Activated CD8-positive, alpha-beta T cell treated with anti-CD3 and anti-CD28 coated beads, Interleukin-2, amount 10 ng/mL, durations not matched to agents 7 days and 5 days (primary cell): ENCODE measurements at regions not wholly inside any gene's neighbourhood (a gene's known extent, or its start where the extent isn't known, plus 50 kb on each side); places are given as distances from the start of the nearest gene placed in this dataset.

Source experiments
- ATAC-seq: fragments of 150-1000 bp; cut with Tn5 transposase; one replicate; pipeline ENCODE4 v1.10.0; 2021; ENCODE audit warnings: moderate library complexity
- CTCF ChIA-PET: fragments of 350-600 bp; sonication (Branson Sonifier 250); formaldehyde crosslinking; loops from one replicate; lab custom pipeline; 2021; ENCODE audit warnings: antibody characterized with exemption; lab: Charles Lee
- POLR2A ChIA-PET: fragments of 350-600 bp; sonication (Branson Sonifier 250); formaldehyde crosslinking; loops from one replicate; lab custom pipeline; 2021; ENCODE audit warnings: antibody characterized with exemption; lab: Charles Lee
- DNase-seq: peaks from one replicate; pipeline ENCODE4 v3.0.0-alpha.2; 2020
- H3K27ac Mint-ChIP-seq: one replicate; pipeline ENCODE4 v1.8.0; 2021; ENCODE audit warnings: mild to moderate bottlenecking, mixed read lengths
- H3K27me3 Mint-ChIP-seq: one replicate; pipeline ENCODE4 v1.8.0; 2021; ENCODE audit warnings: low read depth, mixed read lengths
- H3K36me3 Mint-ChIP-seq: one replicate; pipeline ENCODE4 v1.8.0; 2021; ENCODE audit warnings: low read depth, mixed read lengths
- H3K4me1 Mint-ChIP-seq: one replicate; pipeline ENCODE4 v1.8.0; 2021; ENCODE audit warnings: low read depth, mixed read lengths
- H3K4me3 Mint-ChIP-seq: one replicate; pipeline ENCODE4 v1.8.0; 2021; ENCODE audit warnings: mild to moderate bottlenecking, mixed read lengths
- H3K9me3 Mint-ChIP-seq: one replicate; pipeline ENCODE4 v1.8.0; 2022; ENCODE audit warnings: mixed read lengths; ENCODE audit not compliant: insufficient read depth

DNA sequence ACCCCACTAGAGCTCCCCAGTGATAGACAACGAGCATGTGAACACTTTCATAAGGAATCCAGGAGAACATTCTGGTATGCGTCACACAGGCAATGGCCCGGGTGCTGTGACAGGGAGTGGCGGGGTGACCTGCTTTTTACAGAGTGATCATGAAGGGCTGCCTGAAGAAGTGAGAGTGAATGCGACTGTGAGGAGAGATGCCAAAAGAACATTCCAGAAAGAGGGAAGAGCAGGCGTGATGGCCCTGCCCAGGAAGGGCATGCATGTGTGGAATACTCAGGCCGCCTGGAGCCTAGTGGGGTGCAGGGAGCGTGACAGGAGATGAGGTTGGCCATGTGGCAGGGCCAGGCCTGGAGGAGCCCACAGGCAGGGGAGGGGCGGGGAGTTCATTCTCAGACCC, 53.8 kb downstream of the FZD10 start:
- Mint-ChIP-seq H3K9me3 (peaks cover 10% of the 10 kb centered on the region), H3K27me3 (peaks cover 2% of the 10 kb centered on the region), H3K27ac (no peak overlapping the region), H3K4me1 (no peaks in the 10 kb centered on the region), H3K36me3 (no peaks in the 10 kb centered on the region), H3K4me3 (no peak overlapping the region)
- ChIA-PET POLR2A (no interaction called here), CTCF (no interaction called here)
- DNase-seq (no peak), ATAC-seq (no peak)

DNA sequence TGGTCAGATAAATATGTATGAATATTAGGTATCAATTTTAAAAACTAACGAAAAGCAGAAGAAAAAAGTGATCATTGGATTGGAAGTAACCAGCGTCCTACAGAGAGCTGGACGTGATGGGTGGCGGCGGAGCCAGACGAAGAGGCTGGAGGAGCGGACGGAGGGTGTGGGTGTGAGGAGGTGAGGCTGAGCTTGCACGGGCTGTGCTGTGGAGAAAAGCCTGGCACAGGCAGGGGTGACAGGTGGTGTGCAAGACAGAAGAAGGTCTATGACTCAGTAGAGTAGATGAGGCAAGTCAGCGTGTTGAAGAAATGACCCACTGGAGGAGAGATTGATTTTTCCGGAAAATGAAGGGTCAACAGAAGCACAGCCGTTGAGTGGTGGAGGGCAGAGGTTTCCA, 56.4 kb downstream of the FZD10 start:
- H3K4me3 Mint-ChIP-seq: no peak overlapping the region
- ATAC-seq (no peak), DNase-seq (no peak)
- no peaks in the 10 kb centered on the region for H3K36me3 Mint-ChIP-seq
- no peak overlapping the region for H3K27ac Mint-ChIP-seq
- H3K27me3 Mint-ChIP-seq: peaks cover 2% of the 10 kb centered on the region
- ChIA-PET POLR2A (no interaction called here), CTCF (no interaction called here)
- H3K9me3 Mint-ChIP-seq: peaks cover 10% of the 10 kb centered on the region
- no peaks in the 10 kb centered on the region for H3K4me1 Mint-ChIP-seq

DNA sequence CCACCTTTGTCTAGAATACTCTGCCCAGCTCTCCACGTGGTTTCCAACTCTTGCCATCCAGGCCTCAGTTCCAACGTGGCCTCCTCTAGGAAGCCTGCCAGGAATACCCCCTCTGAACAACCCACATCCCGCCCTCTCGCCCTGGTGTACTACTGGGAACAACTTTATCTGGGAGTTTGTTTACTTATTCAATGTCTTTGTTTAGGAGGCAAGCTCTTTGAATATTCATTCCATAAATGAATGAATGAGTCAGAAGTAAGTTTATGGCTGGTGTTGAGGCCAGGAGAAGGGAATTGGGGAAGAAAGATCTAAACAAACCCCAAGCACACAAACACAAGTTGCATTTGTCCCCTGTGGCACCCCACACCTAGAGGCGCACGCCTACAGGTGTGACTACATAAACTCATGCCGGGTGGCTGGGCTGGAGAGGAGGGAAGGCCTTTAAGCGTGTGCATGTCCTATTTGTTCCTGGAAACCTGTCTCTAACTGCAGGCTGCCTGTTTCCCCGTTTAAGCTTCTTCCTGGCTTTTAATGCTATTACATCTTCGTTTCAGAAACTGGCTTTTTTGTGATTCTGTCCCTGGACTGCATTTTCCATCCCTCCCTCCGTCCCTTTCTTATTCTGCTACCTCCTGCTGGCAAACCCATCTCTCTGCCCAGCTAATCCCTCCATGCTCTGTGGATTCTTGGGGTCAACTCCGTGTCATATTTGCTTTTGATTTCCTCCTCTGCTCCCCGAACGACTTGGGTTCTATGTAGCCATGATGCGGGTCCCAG, 57.9 kb downstream of the FZD10 start:
- Mint-ChIP-seq H3K27ac (no peak overlapping the region), H3K9me3 (peaks cover 10% of the 10 kb centered on the region), H3K36me3 (no peaks in the 10 kb centered on the region), H3K4me3 (no peak overlapping the region), H3K4me1 (no peaks in the 10 kb centered on the region), H3K27me3 (peaks cover 2% of the 10 kb centered on the region)
- no peak for DNase-seq
- ChIA-PET CTCF (no interaction called here), POLR2A (no interaction called here)
- no peak for ATAC-seq

DNA sequence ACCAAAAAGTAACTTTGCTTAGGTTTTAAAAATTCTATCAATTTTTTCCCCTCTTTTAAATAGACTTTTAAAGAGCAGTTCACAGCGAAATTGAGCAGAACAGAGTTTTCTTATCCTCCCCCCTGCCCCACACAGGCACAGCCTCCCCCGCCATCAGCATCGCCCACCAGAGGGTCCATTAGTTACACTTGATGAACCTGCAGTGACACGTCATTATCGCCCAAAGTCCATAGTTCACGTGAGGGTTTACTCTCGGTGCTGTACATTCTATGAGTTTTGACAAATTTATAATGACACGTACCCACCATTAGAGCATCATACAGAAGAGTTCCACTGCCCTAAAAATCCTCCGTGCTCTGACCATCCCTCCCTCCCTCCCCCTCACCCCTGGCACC, 58.4 kb downstream of the FZD10 start:
- Mint-ChIP-seq H3K4me1 (no peaks in the 10 kb centered on the region), H3K9me3 (peaks cover 9% of the 10 kb centered on the region), H3K27me3 (peaks cover 2% of the 10 kb centered on the region), H3K4me3 (no peak overlapping the region), H3K27ac (no peak overlapping the region), H3K36me3 (no peaks in the 10 kb centered on the region)
- DNase-seq (no peak), ATAC-seq (no peak)
- ChIA-PET POLR2A (no interaction called here), CTCF (no interaction called here)

DNA sequence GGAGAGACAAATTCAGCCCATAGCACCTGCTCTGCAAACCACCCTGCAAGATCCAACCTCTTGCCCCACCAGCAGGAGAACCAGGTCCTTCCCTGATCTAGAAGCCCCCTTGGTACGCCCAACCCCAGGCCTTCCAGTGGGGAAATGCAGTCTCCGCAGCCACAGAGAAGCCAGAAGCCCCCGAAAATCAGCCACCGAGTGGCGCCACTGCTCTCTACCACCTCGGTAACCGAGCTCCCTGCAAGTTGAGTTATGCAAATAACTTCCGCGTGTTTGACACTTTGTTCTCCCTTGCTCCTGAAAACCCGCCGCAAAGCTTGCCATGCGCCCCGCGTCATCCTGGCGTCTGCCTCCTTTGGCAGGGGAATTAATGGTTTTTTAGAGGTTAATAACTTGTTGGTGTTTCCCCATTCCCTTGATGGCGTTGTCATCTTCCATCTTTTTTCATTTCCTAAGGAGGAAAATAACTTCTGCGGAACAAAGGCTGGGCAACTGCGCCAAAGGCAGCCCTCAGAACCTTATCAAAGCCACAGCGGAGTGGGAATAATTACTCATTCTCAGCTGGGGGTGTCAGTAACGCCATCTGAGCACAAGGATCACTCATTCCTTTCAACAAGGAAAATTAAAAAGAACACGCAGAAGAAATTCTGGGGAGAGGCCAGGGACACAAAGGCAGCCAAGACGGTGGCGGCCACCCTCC, 60.4 kb downstream of the FZD10 start:
- H3K27me3 Mint-ChIP-seq: peaks cover 2% of the 10 kb centered on the region
- no peaks in the 10 kb centered on the region for H3K4me1 Mint-ChIP-seq
- DNase-seq (no peak), ATAC-seq (no peak)
- POLR2A ChIA-PET: no interaction called here
- CTCF ChIA-PET: no interaction called here
- H3K9me3 Mint-ChIP-seq: peaks cover 4% of the 10 kb centered on the region
- no peak overlapping the region for H3K4me3 Mint-ChIP-seq
- H3K36me3 Mint-ChIP-seq: no peaks in the 10 kb centered on the region
- no peak overlapping the region for H3K27ac Mint-ChIP-seq

DNA sequence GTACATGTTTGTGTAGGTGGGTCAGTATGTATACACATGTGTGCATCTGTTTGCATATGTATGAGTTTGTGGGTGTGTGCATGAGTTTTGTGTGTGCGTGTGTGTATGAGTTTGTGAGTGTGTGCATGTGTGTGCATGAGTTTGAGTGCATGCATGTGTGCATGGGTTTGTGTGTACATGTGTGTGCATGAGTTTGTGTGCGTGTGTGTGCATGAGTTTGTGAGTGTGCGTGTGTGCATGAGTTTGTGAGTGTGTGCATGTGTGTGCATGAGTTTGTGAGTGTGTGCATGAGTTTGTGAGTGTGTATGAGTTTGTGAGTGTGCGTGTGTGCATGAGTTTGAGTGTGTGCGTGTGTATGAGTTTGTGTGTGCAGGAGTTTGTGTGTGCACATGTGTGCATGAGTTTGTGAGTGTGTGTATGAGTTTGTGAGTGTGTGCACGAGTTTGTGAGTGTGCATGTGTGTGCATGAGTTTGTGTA, 61.5 kb downstream of the FZD10 start:
- H3K9me3 Mint-ChIP-seq: peaks cover 4% of the 10 kb centered on the region
- ATAC-seq (no peak), DNase-seq (no peak)
- CTCF ChIA-PET: no interaction called here
- no peak overlapping the region for H3K4me3 Mint-ChIP-seq
- H3K4me1 Mint-ChIP-seq: no peaks in the 10 kb centered on the region
- POLR2A ChIA-PET: no interaction called here
- H3K27me3 Mint-ChIP-seq: peaks cover 2% of the 10 kb centered on the region
- H3K36me3 Mint-ChIP-seq: no peaks in the 10 kb centered on the region
- no peak overlapping the region for H3K27ac Mint-ChIP-seq

DNA sequence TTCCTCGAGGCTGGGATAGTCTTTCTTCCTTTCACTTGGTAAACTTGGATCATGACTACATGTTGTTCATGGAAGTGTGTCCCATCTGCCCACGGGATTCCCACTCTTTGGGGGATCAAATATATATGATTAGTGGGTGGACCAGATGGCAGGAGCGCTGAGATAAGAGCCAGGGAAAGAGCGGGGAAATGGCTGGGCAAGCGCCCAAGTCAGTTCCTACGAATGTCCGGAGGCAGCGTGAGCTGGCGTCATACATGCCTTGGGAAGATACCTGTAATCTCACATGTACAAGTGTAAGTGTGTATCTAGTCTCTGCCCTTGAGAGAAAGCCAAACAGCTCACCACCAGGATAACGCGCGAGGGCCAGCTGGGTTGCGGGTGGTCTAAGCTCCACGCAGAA, 62.3 kb downstream of the FZD10 start:
- H3K4me1 Mint-ChIP-seq: no peaks in the 10 kb centered on the region

DNA sequence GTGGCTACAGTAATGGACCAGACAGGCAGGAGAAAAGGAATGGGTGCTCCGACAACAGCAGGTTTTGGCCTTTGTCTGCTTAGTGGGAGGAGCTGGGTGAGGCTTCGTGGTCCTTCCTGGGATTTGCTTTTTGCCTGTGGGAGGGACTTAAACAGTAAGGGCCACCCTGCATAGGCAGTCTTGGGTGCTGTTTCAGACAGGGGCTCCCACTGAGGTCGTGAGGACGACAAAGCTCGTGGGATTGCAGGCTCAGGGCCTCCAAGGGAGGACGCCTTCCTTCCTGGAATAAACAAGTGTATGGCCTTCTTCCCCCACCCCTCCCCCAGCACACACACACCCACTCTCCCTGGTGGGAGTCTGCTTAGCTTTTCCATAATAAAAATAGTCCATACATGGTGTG, 63.1 kb downstream of the FZD10 start:
- H3K27me3 Mint-ChIP-seq: peaks cover 2% of the 10 kb centered on the region
- H3K36me3 Mint-ChIP-seq: no peaks in the 10 kb centered on the region
- ChIA-PET CTCF (no interaction called here), POLR2A (no interaction called here)
- H3K4me3 Mint-ChIP-seq: no peak overlapping the region
- H3K9me3 Mint-ChIP-seq: peaks cover 17% of the 10 kb centered on the region
- ATAC-seq (no peak), DNase-seq (no peak)
- H3K27ac Mint-ChIP-seq: no peak overlapping the region
- no peaks in the 10 kb centered on the region for H3K4me1 Mint-ChIP-seq

More for the DNA sequence above, 62.3 kb downstream of the FZD10 start:
- Mint-ChIP-seq H3K4me3 (no peak overlapping the region), H3K9me3 (peaks cover 11% of the 10 kb centered on the region), H3K36me3 (no peaks in the 10 kb centered on the region), H3K27me3 (peaks cover 2% of the 10 kb centered on the region), H3K27ac (no peak overlapping the region)
- ChIA-PET POLR2A (no interaction called here), CTCF (no interaction called here)
- ATAC-seq (no peak), DNase-seq (no peak)

DNA sequence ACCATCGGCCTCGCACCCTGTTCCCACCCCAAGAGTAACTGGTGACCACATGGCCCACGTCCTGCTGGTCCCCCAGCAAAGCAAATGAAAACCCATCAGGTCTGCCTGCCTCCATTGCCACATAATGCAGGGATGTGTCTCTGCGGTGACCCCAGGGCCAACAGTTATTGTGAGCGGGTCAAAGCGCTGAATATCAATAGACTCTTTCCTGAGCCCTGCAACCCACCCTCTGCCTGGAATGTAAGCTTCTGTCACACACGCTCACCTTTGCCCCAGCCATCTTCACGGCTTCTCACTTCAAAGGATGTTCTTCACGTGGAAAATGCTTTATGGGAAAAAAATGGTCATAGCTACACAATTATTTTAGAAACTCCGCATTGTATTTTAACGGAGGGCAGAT, 63.9 kb downstream of the FZD10 start:
- Mint-ChIP-seq H3K27me3 (no peaks in the 10 kb centered on the region), H3K4me1 (no peaks in the 10 kb centered on the region), H3K4me3 (no peak overlapping the region), H3K27ac (no peak overlapping the region), H3K36me3 (no peaks in the 10 kb centered on the region), H3K9me3 (peaks cover 23% of the 10 kb centered on the region)
- POLR2A ChIA-PET: no interaction called here
- DNase-seq (no peak), ATAC-seq (no peak)
- CTCF ChIA-PET: no interaction called here

DNA sequence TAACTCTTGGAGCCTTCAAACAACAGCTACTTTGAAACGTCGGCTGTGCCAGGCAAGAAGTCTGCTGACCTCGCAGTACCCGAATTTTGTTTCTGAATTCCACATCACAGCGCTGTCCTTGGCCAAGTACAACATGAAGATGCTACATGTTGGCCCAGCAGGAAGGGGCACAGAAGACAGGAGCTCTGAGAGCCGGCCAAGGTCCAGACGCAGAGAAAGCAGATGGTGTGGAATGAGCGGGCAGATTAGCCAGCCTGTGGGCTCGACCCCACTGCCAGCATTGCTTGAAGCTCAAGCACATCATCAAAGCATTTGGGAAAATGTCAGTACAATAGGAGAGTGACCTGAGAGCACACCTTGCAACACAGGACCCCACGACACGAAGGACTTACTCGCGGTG, 64.5 kb downstream of the FZD10 start:
- H3K9me3 Mint-ChIP-seq: peaks cover 24% of the 10 kb centered on the region
- H3K27ac Mint-ChIP-seq: no peak overlapping the region
- no peaks in the 10 kb centered on the region for H3K4me1 Mint-ChIP-seq
- ChIA-PET CTCF (no interaction called here), POLR2A (no interaction called here)
- H3K36me3 Mint-ChIP-seq: no peaks in the 10 kb centered on the region
- no peaks in the 10 kb centered on the region for H3K27me3 Mint-ChIP-seq
- H3K4me3 Mint-ChIP-seq: no peak overlapping the region
- DNase-seq (no peak), ATAC-seq (no peak)

DNA sequence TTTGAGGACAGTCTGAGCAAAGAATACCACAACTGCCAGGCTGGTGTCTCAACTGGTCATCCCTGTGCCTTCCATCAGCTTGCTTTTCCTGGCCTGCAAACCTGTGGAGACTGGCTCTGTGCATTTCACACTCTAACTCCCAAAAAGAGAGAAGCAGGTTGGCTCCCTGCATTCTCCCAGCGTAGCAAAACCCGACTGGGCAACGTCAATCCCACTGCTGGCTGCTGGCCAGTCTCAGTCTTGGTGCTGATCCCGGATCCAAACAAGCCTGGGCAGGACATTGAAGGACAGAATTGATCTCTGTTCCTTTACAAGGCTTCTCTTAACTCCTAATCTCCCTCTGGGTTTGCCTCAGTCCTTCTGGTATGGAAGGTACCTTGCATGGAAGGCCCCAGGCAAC, 65.4 kb downstream of the FZD10 start:
- no peak overlapping the region for H3K27ac Mint-ChIP-seq
- no peaks in the 10 kb centered on the region for H3K36me3 Mint-ChIP-seq
- H3K9me3 Mint-ChIP-seq: peaks cover 24% of the 10 kb centered on the region
- no peaks in the 10 kb centered on the region for H3K27me3 Mint-ChIP-seq
- ATAC-seq (no peak), DNase-seq (no peak)
- ChIA-PET CTCF (no interaction called here), POLR2A (no interaction called here)
- H3K4me3 Mint-ChIP-seq: no peak overlapping the region
- H3K4me1 Mint-ChIP-seq: no peaks in the 10 kb centered on the region

DNA sequence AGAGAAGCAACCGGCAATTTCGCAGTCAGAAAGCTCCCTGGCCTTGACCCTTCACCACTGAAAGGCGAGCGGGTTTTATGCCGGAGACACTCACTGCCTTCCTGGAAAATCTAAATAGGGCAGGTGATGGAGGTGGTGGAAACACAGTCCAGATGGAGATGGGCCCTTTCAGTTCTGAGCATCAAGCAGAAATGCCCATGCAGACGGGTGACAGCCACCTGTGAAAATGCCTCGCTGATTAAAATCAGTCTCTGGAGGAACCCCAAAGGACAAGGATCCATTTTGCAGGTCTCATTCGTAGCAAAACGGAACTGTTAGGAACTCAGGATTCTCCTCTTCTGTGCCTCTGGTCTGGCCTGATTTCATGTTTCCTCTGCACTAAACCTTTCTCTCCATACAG, 74.2 kb downstream of the FZD10 start:
- no peak for ATAC-seq
- ChIA-PET CTCF (no interaction called here), POLR2A (no interaction called here)
- H3K9me3 Mint-ChIP-seq: no peaks in the 10 kb centered on the region
- no peak for DNase-seq
- no peak overlapping the region for H3K27ac Mint-ChIP-seq
- no peak overlapping the region for H3K4me3 Mint-ChIP-seq
- no peaks in the 10 kb centered on the region for H3K36me3 Mint-ChIP-seq
- no peaks in the 10 kb centered on the region for H3K27me3 Mint-ChIP-seq
- H3K4me1 Mint-ChIP-seq: no peaks in the 10 kb centered on the region
